Cerebellar cortex (tissue), 1 donor: ENCODE measurements at regions not wholly inside any gene's neighbourhood (a gene's known extent, or its start where the extent isn't known, plus 50 kb on each side); places are given as distances from the start of the nearest gene placed in this dataset.
A peak's percentile ranks its signal among the peaks of the same experiment; 100 is the strongest.

ENCODE experiments used
- DNase-seq: peaks from one replicate; pipeline ENCODE4 v3.0.0-alpha.2; 2015; ENCODE audit warnings: low spot score

GRCh38 chr9:95822583-95823431 lies 52.7 kb upstream of the ERCC6L2 start:
- DNase-seq, result no peak

- no peak for DNase-seq
These were observed 53.5 kb upstream of the ERCC6L2 start for GRCh38 chr9:95822015-95822414.

GRCh38 chr9:95820074-95820473 lies 55.4 kb upstream of the ERCC6L2 start:
- no peak for DNase-seq

- DNase-seq, result no peak
These were observed 55.9 kb upstream of the ERCC6L2 start for GRCh38 chr9:95819636-95820035.

GRCh38 chr9:95817205-95817604 lies 58.3 kb upstream of the ERCC6L2 start:
- DNase-seq, result no peak

- DNase-seq, result peak; percentile 21
These were observed 58.8 kb upstream of the ERCC6L2 start for GRCh38 chr9:95816716-95817115.

- DNase-seq, result no peak
These were observed 59.5 kb upstream of the ERCC6L2 start for GRCh38 chr9:95815961-95816360.

- no peak for DNase-seq
These were observed 60.4 kb upstream of the ERCC6L2 start for GRCh38 chr9:95815133-95815532.

- DNase-seq, result no peak
These were observed 61.6 kb upstream of the ERCC6L2 start for GRCh38 chr9:95813923-95814322.

- DNase-seq, result peak; percentile 42
These were observed 64.7 kb upstream of the ERCC6L2 start for GRCh38 chr9:95810814-95811213.

GRCh38 chr9:95810133-95810532 lies 65.4 kb upstream of the ERCC6L2 start:
- DNase-seq, result no peak

- no peak for DNase-seq
These were observed 65.8 kb upstream of the ERCC6L2 start for GRCh38 chr9:95809686-95810085.

- DNase-seq, result no peak
These were observed 67.5 kb upstream of the ERCC6L2 start for GRCh38 chr9:95808011-95808410.

- DNase-seq, result no peak
These were observed 68.1 kb upstream of the ERCC6L2 start for GRCh38 chr9:95807326-95807947.

GRCh38 chr9:95803197-95803596 lies 72.3 kb upstream of the ERCC6L2 start:
- DNase-seq, result no peak

- DNase-seq, result no peak
These were observed 73.7 kb upstream of the ERCC6L2 start for GRCh38 chr9:95801797-95802196.

GRCh38 chr9:95796029-95796428 lies 79.5 kb upstream of the ERCC6L2 start:
- no peak for DNase-seq

- no peak for DNase-seq
These were observed 81.3 kb upstream of the ERCC6L2 start for GRCh38 chr9:95793924-95794828.

GRCh38 chr9:95791695-95792094 lies 83.8 kb upstream of the ERCC6L2 start:
- DNase-seq, result no peak

- no peak for DNase-seq
These were observed 84.2 kb upstream of the ERCC6L2 start for GRCh38 chr9:95791286-95791685.

- DNase-seq, result peak; percentile 88
These were observed 86.9 kb upstream of the ERCC6L2 start for GRCh38 chr9:95788521-95788991.

GRCh38 chr9:95788021-95788420 lies 87.5 kb upstream of the ERCC6L2 start:
- DNase-seq, result no peak
